OCI-LY7 (cell line): ENCODE measurements at regions not wholly inside any gene's neighbourhood (a gene's known extent, or its start where the extent isn't known, plus 50 kb on each side); places are given as distances from the start of the nearest gene placed in this dataset.

Experiments
- BruUV-seq: library from RNA; stranded (reverse); fragments of 400-500 nt; replicated peaks from 2 replicates; lab custom pipeline; 2021; lab: Mats Ljungman, UMichigan
- CTCF ChIA-PET: fragments of 300-600 bp; sonication (Branson Sonifier 250); formaldehyde crosslinking; loops from one replicate; lab custom pipeline; 2022; ENCODE audit warnings: antibody characterized with exemption; ENCODE audit not compliant: unreplicated experiment; lab: Charles Lee
- POLR2A ChIA-PET: fragments of 300-600 bp; sonication (Branson Sonifier 250); formaldehyde crosslinking; loops from one replicate; lab custom pipeline; 2022; ENCODE audit warnings: antibody characterized with exemption; lab: Charles Lee
- DNase-seq: peaks from one replicate; pipeline ENCODE4 v3.0.0-alpha.2; 2015; ENCODE audit warnings: low spot score
- H2AFZ ChIP-seq: fragments of 200-600 bp; sonication (generic), shearing (Covaris generic); 2 replicates; pipeline ENCODE4 v1.6.1; 2014; ENCODE audit warnings: mild to moderate bottlenecking, antibody characterized with exemption, low read length, moderate library complexity
- H3K27ac ChIP-seq: fragments of 200-600 bp; sonication (generic); 2 replicates; pipeline ENCODE4 v1.5.1; 2014; ENCODE audit warnings: mixed run types, low read depth, mild to moderate bottlenecking, moderate library complexity, low read length, inconsistent platforms; ENCODE audit not compliant: poor library complexity, severe bottlenecking
- H3K36me3 ChIP-seq: fragments of 200-600 bp; sonication (generic); 2 replicates; pipeline ENCODE4 v1.6.1; 2014; ENCODE audit warnings: mild to moderate bottlenecking, antibody characterized with exemption, low read length, moderate library complexity, mixed read lengths; ENCODE audit not compliant: insufficient read depth
- H3K4me1 ChIP-seq: fragments of 200-600 bp; sonication (generic); 2 replicates; pipeline ENCODE4 v1.5.1; 2014; ENCODE audit warnings: mild to moderate bottlenecking, low read length; ENCODE audit not compliant: insufficient read depth, poor library complexity, severe bottlenecking
- H3K4me2 ChIP-seq: fragments of 200-600 bp; sonication (generic); 2 replicates; pipeline ENCODE4 v1.6.1; 2014; ENCODE audit warnings: mild to moderate bottlenecking, low read length
- H3K4me3 ChIP-seq: fragments of 200-600 bp; sonication (generic); 2 replicates; pipeline ENCODE4 v1.5.1; 2014; ENCODE audit warnings: mild to moderate bottlenecking, low read depth, low read length; ENCODE audit not compliant: poor library complexity, severe bottlenecking
- H3K79me2 ChIP-seq: fragments of 200-600 bp; sonication (generic); 2 replicates; pipeline ENCODE4 v1.6.1; 2016; ENCODE audit warnings: low read depth, mild to moderate bottlenecking, low read length, moderate library complexity, mixed read lengths; ENCODE audit not compliant: insufficient read depth
- H3K9me2 ChIP-seq: fragments of 200-600 bp; sonication (generic); 2 replicates; pipeline ENCODE4 v1.6.1; 2016; ENCODE audit warnings: mild to moderate bottlenecking, low read length, mixed read lengths; ENCODE audit not compliant: insufficient read depth
- H3K9me3 ChIP-seq: fragments of 200-600 bp; sonication (generic); 2 replicates; pipeline ENCODE4 v1.6.1; 2014; ENCODE audit warnings: mild to moderate bottlenecking, mixed run types, low read length, mixed read lengths
- H4K20me1 ChIP-seq: fragments of 200-600 bp; sonication (generic); 2 replicates; pipeline ENCODE4 v1.6.1; 2014; ENCODE audit warnings: mild to moderate bottlenecking, antibody characterized with exemption, low read length, moderate library complexity, mixed read lengths; ENCODE audit not compliant: insufficient read depth
- CTCF ChIP-seq: fragments of 200-600 bp; sonication (generic); conservative IDR thresholded peaks from 2 replicates; pipeline ENCODE4 v1.5.1; 2014; ENCODE audit warnings: mild to moderate bottlenecking, antibody characterized with exemption, low read length, moderate library complexity, mixed read lengths
- EZH2phosphoT487 ChIP-seq: fragments of 200-600 bp; sonication (generic); IDR thresholded peaks from 2 replicates; pipeline ENCODE4 v1.6.1; 2018; ENCODE audit warnings: low read depth, borderline replicate concordance, mild to moderate bottlenecking, mixed run types, antibody characterized with exemption, low read length, moderate library complexity, mixed read lengths
- intact Hi-C: fragments of 100-400 bp; cut with micrococcal nuclease; formaldehyde crosslinking; loops from one replicate; pipeline ENCODE4 v1.10.0; 2022; ENCODE audit not compliant: unreplicated experiment

GRCh38 chr6:144849920-144850319, 564.8 kb downstream of the UTRN start:
- no peak for TF ChIP-seq EZH2phosphoT487
- TF ChIP-seq CTCF = no peak
- Histone ChIP-seq H3K4me3 (no peak overlapping the region), H4K20me1 (no peaks in the 10 kb centered on the region), H3K4me2 (no peak overlapping the region), H3K79me2 (no peaks in the 10 kb centered on the region), H2AFZ (no peak overlapping the region), H3K4me1 (no peaks in the 10 kb centered on the region), H3K27ac (no peak overlapping the region), H3K9me3 (no peaks in the 10 kb centered on the region), H3K9me2 (no peaks in the 10 kb centered on the region), H3K36me3 (no peaks in the 10 kb centered on the region)
- ChIA-PET POLR2A (no interaction called here), CTCF (no interaction called here)
- intact Hi-C loops = no loop called here
- DNase-seq = no peak
- BruUV-seq = no TSS peak

GRCh38 chr6:144853603-144854002, 568.5 kb downstream of the UTRN start:
- H3K27ac ChIP-seq = no peak overlapping the region
- H3K4me3 ChIP-seq = no peak overlapping the region
- intact Hi-C loops = no loop called here
- H3K4me2 ChIP-seq = no peak overlapping the region
- H3K4me1 ChIP-seq = no peaks in the 10 kb centered on the region
- H3K79me2 ChIP-seq = no peaks in the 10 kb centered on the region
- no peak for TF ChIP-seq EZH2phosphoT487
- TF ChIP-seq CTCF = no peak
- H2AFZ ChIP-seq = no peak overlapping the region
- POLR2A ChIA-PET = no interaction called here
- no peaks in the 10 kb centered on the region for H4K20me1 ChIP-seq
- DNase-seq = no peak
- no peaks in the 10 kb centered on the region for H3K36me3 ChIP-seq
- CTCF ChIA-PET = no interaction called here
- H3K9me2 ChIP-seq = no peaks in the 10 kb centered on the region
- no TSS peak for BruUV-seq
- H3K9me3 ChIP-seq = no peaks in the 10 kb centered on the region

DNA sequence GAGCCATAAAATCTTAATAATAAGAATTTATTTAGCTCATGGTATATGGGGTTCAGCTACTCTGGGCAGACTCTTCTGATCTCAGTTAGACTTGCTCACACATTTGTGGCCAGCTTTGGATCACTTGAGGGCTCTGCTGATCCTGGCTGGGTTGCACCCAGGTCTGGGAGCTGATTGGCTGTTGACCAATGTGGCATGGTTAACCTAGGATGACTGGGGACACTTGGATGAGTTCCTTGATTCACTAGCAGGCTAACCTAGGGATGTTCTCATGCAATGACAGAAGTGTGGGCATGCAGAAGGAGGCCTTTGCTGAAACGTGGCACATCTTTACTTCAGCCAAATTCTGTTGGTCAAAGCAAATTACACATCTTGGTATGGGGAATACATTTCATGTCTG, 569.5 kb downstream of the UTRN start:
- BruUV-seq = no TSS peak
- Histone ChIP-seq H3K79me2 (no peaks in the 10 kb centered on the region), H3K4me1 (no peaks in the 10 kb centered on the region), H3K36me3 (no peaks in the 10 kb centered on the region), H3K4me2 (no peak overlapping the region), H4K20me1 (no peaks in the 10 kb centered on the region), H2AFZ (no peak overlapping the region), H3K9me3 (no peaks in the 10 kb centered on the region), H3K27ac (no peak overlapping the region), H3K4me3 (no peak overlapping the region), H3K9me2 (no peaks in the 10 kb centered on the region)
- DNase-seq = no peak
- TF ChIP-seq CTCF (no peak), EZH2phosphoT487 (no peak)
- ChIA-PET POLR2A (interaction anchor here (0.5 kb wide), 1 partner anchor 54 kb away, joined by 3 read pairs; no protein-coding TSS in a partner anchor), CTCF (no interaction called here)
- intact Hi-C loops = no loop called here
